RKO (cell line): ENCODE measurements at regions not wholly inside any gene's neighbourhood (a gene's known extent, or its start where the extent isn't known, plus 50 kb on each side); places are given as distances from the start of the nearest gene placed in this dataset.

ENCODE experiments used
- DNase-seq: peaks from one replicate; pipeline ENCODE4 v3.0.0-alpha.2; 2016; ENCODE audit warnings: low spot score

DNA sequence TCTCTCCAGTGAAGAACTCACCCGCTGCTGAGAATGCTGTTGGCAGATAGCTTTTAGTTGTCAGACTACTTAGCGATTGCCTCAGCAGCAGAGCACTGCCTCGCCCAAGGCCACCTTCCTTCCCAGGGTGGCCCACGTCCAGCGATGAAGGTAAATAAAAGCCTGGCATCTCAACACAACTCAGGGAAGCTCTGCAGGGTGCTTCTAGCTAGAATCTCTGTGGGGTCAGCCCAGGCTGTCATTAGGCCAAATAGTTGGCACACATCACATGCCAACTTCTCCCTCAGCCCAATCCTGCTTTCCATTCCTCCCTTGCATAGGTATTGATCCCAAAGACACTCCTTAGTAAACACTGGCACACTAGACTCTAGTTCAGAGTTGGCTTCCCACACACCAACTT is 368.1 kb upstream of the TMTC1 start:
- no peak for DNase-seq

DNA sequence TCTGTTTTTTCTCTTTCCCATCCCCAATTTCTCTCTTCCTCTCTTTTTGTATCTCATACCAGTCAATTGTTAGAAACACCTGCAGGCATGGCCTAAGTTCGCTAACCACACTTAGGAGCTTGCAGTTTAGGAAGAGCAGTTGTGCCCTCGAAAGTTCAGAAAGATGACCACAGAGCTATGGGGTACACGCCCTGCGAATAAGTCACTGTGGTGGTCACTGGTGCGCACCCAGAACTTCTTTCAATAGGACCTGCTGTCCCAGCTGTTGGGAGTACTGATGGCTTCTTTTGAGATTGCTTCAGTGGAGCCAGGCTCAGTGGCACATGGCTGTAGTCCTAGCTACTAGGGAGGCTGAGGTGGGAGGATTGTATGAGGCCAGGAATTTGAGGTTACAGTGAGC is 362.8 kb upstream of the TMTC1 start:
- no peak for DNase-seq

DNA sequence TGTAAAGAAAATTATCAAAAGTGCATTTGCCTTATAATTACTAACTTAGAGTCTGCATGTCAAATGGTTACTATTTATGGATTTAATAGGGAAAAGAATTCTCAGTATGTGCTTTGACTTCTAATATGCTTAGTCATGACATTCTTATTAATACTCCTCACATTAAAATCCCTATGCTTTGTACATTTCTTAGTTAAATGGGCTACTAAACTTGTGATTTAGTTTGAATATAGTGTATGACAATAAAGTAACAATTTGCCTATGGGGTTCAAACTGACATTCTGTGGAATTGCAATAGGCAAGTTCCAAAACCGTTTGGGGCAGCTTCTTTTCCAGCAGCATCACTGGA is 361.9 kb upstream of the TMTC1 start:
- no peak for DNase-seq

DNA sequence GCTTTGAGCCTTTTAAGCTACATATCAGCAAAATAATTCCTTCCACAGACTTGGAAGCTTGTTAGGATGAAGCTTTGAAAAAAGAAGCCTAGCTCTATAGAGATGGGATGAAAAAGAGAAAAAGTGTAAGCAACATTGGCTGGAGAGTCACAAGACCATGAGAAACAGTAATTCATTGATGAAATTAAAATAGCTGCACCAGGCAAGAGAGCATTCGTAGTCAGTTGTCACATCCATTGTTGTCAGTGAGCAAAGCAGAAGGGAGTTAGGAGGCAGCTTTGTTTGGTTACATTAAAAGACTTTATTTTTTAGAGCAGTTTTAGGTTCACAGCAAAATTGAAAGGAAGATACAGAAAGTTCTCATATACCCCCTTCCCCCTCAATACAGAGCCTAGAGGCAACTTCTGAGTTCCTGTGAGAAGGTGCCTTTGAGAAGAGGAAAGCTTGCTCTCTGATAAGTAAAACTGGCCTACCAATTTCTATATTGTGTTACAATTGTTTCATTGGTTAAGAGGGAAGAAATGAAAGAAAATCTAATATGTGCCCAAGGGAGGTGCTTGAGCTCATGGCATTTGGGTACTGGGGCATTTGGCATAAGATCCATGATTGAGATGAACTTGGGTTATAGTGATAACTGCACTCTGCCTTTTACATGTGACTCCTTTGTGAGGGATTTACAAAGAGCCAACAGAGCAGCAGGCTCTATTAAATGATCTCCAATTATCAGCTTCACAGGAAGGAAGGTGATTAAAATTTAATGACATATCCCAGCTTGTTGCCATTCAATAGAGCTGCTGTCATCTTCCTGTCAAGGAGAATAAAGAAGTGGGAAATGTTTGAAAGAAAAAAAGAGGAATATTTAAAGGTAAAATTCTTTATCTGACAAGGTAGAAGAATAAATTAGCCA is 361.3 kb upstream of the TMTC1 start:
- no peak for DNase-seq

DNA sequence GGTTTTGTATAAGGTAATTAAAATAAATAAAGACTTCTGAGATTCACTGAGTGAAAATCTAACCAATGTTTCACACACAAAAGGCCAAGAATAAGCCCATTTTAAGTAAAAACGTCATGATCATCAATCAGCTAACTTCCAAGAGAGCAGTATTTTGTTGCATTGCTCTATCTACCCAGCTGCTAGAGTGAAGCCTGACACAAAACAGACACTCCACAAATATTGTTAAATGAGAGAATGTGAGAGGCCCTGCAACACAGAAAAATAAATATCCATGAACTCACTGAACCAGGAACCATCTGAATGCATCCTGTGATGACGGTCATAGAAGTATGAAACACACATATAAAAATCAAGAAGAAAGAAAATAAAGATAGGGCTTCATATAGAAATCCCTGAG is 358.6 kb upstream of the TMTC1 start:
- no peak for DNase-seq

DNA sequence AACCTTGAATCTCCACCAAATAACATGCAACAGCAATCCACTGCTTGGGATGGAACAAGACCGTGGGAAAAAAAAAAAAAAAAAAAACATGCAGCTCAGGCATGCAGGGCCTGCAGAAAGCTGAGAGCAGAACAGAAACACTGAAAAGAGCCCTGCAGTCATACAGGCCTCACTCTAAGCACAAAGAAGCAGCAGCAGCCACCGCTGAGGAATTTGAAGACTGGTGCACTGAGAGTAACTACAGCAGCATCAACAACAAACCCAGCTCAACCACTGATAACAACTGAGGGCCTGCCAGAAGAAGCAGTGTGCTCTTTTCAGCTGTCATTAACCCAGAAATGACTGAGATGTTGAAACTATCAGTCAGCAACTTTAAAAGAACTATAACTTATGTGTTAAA is 354.7 kb upstream of the TMTC1 start:
- no peak for DNase-seq

DNA sequence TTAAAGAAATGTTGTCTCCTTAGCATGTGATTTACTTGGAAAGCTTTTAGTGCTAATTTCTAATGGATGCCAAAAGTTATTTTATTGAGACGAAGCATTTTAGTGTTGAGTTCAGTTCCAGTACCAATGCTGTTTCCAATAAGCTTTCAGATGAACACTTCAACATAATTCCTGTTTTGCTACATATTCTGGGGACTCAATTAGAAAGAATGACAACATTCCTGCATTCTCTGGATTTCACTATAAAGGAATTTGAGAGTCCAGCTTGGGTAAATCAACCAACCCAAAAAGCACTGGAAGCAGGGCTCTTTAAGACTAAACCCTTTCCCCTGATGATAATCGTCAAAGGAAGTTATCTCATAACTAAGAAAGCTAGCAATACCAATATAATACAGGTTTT is 353.0 kb upstream of the TMTC1 start:
- DNase-seq: no peak

DNA sequence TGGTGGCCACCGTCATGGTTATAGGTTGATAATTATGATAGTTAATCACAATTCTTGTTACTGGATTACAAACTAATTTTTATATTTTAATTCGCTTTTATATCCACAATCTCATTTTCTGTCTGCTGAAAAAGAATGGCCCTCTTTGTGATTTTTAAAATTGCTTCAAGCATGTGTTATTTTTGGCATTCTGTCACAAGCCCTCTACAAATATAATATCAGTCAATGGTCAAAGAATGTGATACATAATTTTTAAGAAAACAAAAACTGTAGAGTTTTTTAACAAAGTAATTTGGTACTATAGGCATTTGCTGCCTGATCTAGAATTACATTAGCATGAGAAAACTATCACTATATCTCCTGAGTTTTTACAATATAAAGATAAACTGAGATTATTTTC is 352.0 kb upstream of the TMTC1 start:
- DNase-seq: no peak

DNA sequence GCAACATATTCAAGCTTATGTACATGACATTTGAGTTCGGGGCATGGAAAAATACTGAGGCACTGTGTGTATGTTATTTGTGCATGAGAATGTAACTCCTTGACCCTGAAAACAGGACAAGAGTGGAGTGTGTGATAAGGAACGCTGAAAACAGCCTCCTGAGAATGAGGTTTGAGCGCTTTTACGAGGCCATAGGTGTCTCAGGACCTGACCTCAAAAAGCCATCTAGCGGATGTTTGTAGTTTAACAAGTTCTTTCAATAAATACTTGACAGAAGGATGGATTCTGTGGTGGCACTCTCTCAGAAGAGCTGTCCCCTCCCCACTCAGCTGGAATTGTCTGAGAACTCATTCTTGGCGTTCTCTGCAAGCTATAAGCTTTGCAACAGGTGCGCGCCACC is 350.5 kb upstream of the TMTC1 start:
- peak; percentile 53 for DNase-seq

DNA sequence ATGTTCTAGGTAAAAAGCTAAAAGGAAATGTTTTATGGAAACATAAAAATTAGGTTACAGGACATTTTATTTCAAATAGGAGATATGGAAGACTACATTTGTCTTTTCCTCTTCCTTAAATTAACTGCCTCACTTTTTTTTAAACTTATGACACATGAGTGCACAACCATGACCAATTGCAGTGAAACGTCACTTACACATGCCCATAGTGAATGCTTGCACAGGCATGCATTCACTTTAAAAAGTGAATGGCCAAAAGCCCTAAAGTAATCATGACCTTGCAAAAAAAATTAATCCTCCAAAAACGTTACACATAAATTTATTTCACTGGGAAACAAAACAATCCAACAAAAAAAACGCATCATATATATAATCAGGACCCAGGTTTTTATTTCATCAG is 343.2 kb upstream of the TMTC1 start:
- DNase-seq: no peak

DNA sequence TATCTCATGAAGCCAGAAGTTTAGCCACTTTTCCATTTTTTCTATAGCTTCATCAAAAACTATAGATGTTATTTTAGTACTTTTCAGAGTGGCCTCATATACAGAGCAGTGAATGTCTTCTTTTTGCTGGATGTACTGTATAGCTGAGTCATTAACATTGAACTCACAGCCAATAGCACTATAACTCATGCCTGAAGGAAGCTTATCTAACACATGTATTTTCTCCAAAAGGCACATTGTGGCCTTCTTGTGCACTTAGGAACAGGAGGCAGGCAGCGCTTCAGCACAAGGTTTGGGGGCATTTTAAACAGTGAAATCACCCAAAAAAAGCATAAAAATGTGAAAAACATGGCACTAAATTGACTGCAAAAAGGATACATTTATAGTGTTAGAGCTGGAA is 336.8 kb upstream of the TMTC1 start:
- no peak for DNase-seq

DNA sequence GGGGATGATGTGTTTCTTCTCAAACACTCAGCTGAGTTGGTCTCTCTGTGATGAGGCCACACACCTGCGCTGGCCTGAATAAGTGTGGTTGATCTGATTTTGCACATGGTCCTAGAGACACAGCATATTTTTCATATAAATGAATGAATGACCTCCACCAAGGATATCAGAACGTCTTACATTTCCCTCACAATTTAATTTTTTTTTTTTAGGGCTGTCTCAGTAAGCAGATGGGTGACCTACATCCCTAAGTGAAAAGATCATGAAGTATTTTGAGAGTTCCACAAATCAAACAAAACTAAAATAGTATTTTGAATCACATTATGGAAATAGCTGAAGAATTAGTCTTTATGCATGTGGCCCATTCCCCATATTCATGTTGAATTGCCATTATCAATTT is 333.7 kb upstream of the TMTC1 start:
- no peak for DNase-seq

DNA sequence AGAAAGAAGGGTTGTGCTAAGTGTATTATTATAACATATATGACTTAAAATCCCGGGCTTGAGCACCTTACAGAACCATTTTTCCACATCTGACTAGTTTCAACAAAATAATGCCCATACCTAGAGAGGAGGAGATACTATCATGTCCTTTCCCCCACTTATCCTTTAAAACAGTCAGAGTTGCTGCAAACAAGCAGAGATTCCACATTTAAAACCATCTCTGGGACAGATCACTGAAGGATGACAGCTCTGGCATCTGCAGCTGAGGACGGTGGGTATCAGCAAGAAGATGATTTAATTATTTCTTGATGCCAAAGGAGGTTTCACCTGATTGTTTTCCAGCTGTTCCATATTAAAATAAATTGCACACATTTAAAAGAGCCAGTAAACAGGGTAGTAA is 328.0 kb upstream of the TMTC1 start:
- no peak for DNase-seq

DNA sequence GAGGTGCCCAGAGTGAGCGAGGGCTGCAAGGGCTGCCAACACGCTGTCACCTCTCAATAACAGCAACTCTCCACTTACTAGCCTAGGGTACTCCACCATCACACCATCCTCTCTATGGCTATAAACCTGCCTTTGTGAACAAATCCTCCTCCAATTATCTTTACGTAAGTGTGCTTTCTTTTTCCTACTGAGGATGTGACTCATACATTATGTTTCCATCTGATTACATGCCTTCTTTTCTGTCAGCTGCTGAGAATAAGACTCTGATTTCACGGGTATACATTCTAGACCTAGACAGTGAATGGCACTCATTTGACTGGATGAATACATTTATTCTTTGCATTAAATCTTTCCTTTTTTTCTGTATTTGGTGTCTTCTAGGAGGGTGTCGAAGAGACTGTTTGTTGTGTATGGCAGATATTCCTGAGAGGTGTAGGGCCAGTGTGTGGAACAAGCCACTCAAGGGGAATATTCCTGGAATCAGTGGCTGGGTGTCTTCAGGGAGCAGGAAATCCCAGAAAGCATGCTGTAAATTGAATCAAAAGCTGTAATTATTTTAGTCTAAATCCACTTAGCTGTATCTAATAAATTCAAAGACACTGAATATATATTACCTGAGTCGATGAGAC is 327.3 kb upstream of the TMTC1 start:
- peak; percentile 45 for DNase-seq

DNA sequence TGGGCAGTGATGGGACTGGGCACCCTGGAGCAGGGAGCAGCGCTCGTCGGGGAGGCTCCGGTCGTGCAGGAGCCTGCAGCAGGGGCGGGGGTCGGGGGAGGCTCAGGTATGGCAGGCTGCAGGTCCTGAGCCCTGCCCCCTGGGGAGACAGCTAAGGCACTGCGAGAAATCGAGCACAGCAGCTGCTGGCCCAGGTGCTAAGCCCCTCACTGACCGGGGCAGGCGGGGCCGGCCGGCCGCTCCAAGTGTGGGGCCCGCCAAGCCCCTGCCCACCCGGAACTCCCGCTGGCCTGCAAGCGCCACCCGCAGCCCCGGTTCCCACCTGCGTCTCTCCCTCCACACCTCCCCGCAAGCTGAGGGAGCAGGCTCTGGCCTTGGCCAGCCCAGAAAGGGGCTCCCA is 326.8 kb upstream of the TMTC1 start:
- no peak for DNase-seq

DNA sequence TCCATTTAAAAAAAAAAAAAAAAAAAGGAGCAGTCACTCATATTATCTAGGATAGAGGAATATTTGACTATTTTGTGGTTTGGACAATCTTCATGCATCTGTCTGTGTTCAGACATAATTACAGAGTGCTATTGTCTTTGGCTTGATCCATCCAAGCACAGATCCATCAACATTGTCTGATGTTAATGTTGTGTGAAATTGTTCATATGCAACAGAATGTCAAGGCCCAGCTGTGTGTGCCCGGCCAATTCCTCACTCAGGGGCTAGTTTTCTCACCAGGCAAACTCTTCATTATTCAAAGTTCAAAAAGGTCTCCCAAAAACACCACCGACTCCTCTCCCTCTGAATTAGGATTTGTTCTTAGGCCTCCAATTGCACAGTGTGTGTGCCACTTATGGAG is 324.9 kb upstream of the TMTC1 start:
- DNase-seq: no peak

DNA sequence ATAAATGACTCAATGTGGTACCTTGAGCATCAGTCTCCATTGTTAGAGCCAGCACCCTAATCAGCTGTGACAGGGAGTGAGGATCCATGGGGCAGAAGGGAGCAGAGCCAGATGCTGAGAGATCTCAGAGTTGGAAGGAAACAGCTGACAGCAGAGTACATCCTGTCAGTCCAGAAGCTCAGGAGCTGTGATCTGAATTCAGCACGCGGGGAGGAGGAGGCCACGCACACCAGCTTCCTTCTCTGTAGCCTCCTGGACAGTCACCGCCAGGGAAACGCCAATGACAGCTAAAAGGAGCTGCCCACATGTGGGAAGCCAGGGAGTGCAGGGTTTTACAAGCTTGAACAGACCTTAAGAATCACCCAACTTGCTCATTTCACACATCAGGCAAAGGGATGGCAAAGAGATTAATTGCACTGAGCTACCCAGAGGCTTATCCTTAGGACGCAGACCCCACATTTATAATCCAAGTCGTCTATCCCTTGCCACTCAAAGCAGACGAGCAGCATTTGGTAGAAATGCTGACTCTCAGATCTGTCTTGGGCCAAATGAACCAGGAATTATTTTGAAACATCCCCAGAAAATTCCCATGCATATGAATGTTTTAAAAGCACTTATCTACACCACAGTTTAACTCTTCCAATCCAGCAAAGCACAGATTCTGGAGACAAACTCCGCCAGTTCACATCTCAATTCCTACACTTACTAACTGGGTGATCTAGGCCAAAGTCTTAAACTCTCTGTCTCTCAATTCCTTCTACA is 322.6 kb upstream of the TMTC1 start:
- DNase-seq: no peak

DNA sequence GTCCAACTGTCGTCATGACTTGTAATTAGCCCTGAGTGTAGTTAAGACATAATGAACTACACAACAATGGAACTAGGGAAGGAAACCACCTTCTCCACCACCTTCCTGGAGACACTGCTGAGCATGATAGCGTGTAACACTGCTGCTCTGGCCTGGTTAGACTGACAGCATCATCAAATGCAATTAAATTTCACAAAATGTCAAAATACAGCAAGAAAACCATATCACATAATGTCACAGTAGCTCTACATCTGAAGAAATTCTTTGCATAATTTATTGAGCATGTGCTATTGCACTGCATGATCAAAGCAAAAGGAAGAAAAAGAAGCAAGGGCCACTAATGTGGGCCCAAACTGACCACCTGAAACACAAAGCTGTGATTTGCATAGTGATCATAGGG is 321.8 kb upstream of the TMTC1 start:
- no peak for DNase-seq

DNA sequence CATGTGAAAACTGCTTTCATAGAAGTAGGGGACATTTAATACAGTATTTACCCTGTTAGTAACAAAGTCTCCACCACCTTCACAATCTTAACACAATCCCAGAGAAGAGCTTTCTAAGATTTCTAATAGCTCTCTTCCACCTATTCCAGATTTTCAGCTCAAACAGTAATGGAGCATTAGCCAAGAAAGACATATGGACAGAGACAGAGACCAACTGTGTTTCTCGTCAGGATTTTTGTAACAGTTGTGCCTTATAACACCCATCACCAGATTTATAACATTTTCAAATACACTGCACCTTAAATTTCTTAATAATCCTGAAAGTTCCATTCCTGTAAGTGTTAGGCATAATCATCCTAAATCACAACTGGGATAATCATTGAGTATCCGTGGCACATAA is 321.2 kb upstream of the TMTC1 start:
- DNase-seq: no peak

DNA sequence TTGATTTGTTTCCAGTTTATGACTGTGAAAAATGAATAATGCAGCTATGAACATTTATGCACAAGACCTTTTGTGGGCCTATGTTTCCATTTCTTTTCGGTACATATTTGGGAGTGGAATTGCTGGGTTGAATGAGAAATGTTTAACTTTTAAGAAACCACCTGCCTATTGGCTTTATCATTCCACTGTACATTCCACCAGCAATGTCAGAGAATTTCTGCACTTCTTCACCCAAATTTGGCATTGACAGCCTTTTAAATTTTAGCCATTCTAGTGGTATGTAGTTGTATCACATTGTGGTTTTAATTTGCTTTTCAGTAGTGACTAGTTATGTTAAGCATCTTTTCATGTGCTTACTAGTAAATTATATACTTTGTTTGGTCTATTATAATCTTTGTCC is 317.0 kb upstream of the TMTC1 start:
- no peak for DNase-seq

DNA sequence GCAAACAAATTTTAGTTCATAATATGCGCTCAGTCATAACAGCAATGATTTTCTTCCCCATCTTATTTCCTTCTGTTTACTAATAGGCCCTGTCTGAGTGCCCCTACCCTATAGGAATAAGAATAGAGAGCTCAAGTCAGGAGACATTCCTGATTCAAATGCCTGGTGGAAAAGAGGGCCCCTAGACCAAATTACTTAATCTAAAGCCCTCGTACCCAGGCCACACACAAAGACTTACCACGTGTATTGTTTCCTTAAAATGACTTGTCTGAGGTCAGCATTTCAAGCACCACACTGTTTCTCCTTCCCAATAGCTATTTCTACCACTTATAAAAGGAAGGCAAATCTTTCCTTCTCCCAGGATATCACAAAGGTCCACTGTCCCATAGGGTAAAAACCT is 314.9 kb upstream of the TMTC1 start:
- DNase-seq: no peak

DNA sequence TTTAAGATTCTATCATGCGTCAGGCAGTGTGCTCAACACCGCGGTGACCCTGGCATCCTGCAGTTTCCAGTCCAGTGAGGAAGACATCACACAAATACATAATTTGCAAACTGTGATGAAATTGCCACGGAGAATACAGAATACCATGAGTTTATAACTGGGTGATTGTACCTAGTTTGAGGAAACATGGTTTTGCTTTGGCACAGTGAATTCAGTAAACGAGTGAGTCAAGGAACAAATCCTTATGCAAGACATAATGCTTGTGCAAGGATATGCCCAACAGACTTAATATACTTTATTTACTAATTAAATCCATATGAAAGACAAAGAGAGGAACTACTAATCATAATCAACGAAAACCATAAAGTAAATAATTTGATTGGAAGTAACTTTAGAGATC is 311.8 kb upstream of the TMTC1 start:
- no peak for DNase-seq

DNA sequence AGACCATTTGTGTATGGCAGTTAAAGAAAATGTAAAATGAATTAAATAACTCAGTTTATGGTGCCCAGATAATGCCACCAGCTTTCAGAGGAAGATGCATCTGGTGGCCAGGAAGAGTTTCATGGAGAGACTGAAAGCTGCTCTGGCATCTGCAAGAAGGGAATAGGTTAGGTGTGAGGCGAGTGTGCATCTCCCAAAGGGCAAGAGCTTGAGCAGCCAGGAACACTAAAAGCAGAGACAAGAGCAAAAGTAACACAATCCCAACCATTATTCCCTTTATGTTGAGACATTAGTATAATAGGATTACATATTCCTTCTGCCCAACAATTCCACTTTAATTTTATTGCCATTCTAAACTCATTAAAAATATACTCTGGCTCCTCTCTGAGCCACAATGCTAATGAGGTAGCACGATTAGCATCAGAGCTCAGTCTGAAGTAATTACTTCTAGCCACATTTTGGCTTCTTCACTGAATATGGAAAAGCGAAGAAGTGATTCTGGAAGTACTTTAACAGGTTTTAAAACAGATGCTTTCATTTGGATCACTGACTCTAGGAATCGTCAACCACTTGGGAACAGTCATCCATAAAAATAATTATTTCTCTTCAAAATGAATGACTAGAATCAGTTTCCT is 309.4 kb upstream of the TMTC1 start:
- no peak for DNase-seq
